ENCODE measurements at regions not wholly inside any gene's neighbourhood (a gene's known extent, or its start where the extent isn't known, plus 50 kb on each side); places are given as distances from the start of the nearest gene placed in this dataset.

GRCh38 chr7:109021390-109021789, 451.7 kb downstream of the DNAJB9 start:
- Histone ChIP-seq H3K4me1 (no peaks in the 10 kb centered on the region), H3K9me3 (ENCODE audit: control insufficient read depth, low read length) (no peaks in the 10 kb centered on the region)
- no peak for TF ChIP-seq CTCF (IDR thresholded peaks at IDR 0.05)

GRCh38 chr7:109029866-109030265, 460.2 kb downstream of the DNAJB9 start:
- no peaks in the 10 kb centered on the region for H3K4me1 ChIP-seq
- H2AFZ ChIP-seq, result no peak overlapping the region
- H3K27ac ChIP-seq, result no peak overlapping the region
- no peak for TF ChIP-seq CTCF (IDR thresholded peaks at IDR 0.05)
- no peak overlapping the region for H3K4me3 ChIP-seq (ENCODE audit: low read depth, low read length)
- H3K9ac ChIP-seq, result no peak overlapping the region
- H3K9me3 ChIP-seq (ENCODE audit: control insufficient read depth, low read length), result no peaks in the 10 kb centered on the region
- no peak overlapping the region for H3K4me2 ChIP-seq (ENCODE audit: low read length)
- no peaks in the 10 kb centered on the region for H3K27me3 ChIP-seq (ENCODE audit: control insufficient read depth, insufficient read depth, low read length)
- no peaks in the 10 kb centered on the region for H3K79me2 ChIP-seq
- H3K36me3 ChIP-seq (ENCODE audit: control insufficient read depth, insufficient read depth, low read length), result no peaks in the 10 kb centered on the region

More at GRCh38 chr7:109021390-109021789, 451.7 kb downstream of the DNAJB9 start:
- Histone ChIP-seq H3K27me3 (ENCODE audit: control insufficient read depth, insufficient read depth, low read length) (no peaks in the 10 kb centered on the region), H3K4me2 (ENCODE audit: low read length) (no peak overlapping the region), H3K9ac (no peak overlapping the region), H3K36me3 (ENCODE audit: control insufficient read depth, insufficient read depth, low read length) (no peaks in the 10 kb centered on the region), H3K79me2 (no peaks in the 10 kb centered on the region), H2AFZ (no peak overlapping the region), H3K4me3 (ENCODE audit: low read depth, low read length) (no peak overlapping the region), H3K27ac (no peak overlapping the region)

- Histone ChIP-seq H3K4me1 (no peaks in the 10 kb centered on the region), H3K4me3 (ENCODE audit: low read depth, low read length) (no peak overlapping the region), H3K36me3 (ENCODE audit: control insufficient read depth, insufficient read depth, low read length) (no peaks in the 10 kb centered on the region), H3K79me2 (no peaks in the 10 kb centered on the region), H3K9me3 (ENCODE audit: control insufficient read depth, low read length) (no peaks in the 10 kb centered on the region), H2AFZ (no peak overlapping the region), H3K4me2 (ENCODE audit: low read length) (no peak overlapping the region), H3K27ac (no peak overlapping the region), H3K27me3 (ENCODE audit: control insufficient read depth, insufficient read depth, low read length) (no peaks in the 10 kb centered on the region), H3K9ac (no peak overlapping the region)
- no peak for TF ChIP-seq CTCF (IDR thresholded peaks at IDR 0.05)
Measured at GRCh38 chr7:109044691-109045090, 475.0 kb downstream of the DNAJB9 start.

GRCh38 chr7:109049366-109049765, 479.7 kb downstream of the DNAJB9 start:
- H3K27me3 ChIP-seq (ENCODE audit: control insufficient read depth, insufficient read depth, low read length), result no peaks in the 10 kb centered on the region
- no peak overlapping the region for H3K4me2 ChIP-seq (ENCODE audit: low read length)

More at GRCh38 chr7:109049366-109049765, 479.7 kb downstream of the DNAJB9 start:
- no peaks in the 10 kb centered on the region for H3K36me3 ChIP-seq (ENCODE audit: control insufficient read depth, insufficient read depth, low read length)
- TF ChIP-seq CTCF (IDR thresholded peaks at IDR 0.05), result no peak
- H3K9me3 ChIP-seq (ENCODE audit: control insufficient read depth, low read length), result no peaks in the 10 kb centered on the region
- H3K4me3 ChIP-seq (ENCODE audit: low read depth, low read length), result no peak overlapping the region
- H3K79me2 ChIP-seq, result no peaks in the 10 kb centered on the region
- H3K9ac ChIP-seq, result no peak overlapping the region
- H3K4me1 ChIP-seq, result no peaks in the 10 kb centered on the region
- no peak overlapping the region for H2AFZ ChIP-seq
- no peak overlapping the region for H3K27ac ChIP-seq
